ENCODE measurements at regions not wholly inside any gene's neighbourhood (a gene's known extent, or its start where the extent isn't known, plus 50 kb on each side); places are given as distances from the start of the nearest gene placed in this dataset.

DNA sequence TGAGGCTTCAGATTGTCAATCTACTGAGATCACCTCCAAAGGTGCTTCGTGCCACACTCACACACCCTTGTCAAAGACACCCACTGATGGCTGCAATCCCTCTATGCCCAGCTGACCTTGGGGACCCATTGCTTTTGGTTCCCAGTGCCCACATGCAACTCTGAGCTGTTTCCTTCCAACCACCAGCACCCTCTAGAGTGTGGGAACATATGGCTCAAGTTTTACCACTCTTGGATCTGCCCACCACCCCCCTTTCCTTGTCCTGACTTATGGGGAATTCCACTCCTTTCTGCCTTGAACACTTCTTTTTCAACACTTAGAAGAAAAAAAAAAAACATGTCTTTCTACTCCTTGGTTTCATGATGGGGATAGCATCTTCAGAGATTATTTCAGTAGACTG, 360.2 kb downstream of the ENC1 start:
- H3K56ac ChIP-seq (replicated peaks; ENCODE audit: insufficient read length, low read depth, low read length), result no peak overlapping the region
- no peak overlapping the region for H4K91ac ChIP-seq (replicated peaks; ENCODE audit: insufficient read length, low read length)
- H2AFZ ChIP-seq (ENCODE audit: low read length), result no peak overlapping the region
- no peaks in the 10 kb centered on the region for H3K36me3 ChIP-seq (ENCODE audit: control insufficient read depth in 2 of 4, insufficient read depth in 4 of 4, low read length in 3 of 4)
- H3K9ac ChIP-seq (replicated peaks in 1 of 4; ENCODE audit: extremely low read depth in 1 of 4, low read depth in 3 of 4, low read length in 3 of 4), result no peak overlapping the region
- no peaks in the 10 kb centered on the region for H3K79me1 ChIP-seq (ENCODE audit: low read depth, low read length)
- no peak overlapping the region for H2BK12ac ChIP-seq (ENCODE audit: low read depth, low read length)
- H3K4me3 ChIP-seq (ENCODE audit: extremely low read depth in 1 of 4, insufficient read depth in 2 of 4, low read depth in 3 of 4, low read length in 4 of 4), result no peak overlapping the region
- no peaks in the 10 kb centered on the region for H3K79me2 ChIP-seq (ENCODE audit: control insufficient read depth in 1 of 2, insufficient read depth in 2 of 2, low read length in 2 of 2)
- no peak overlapping the region for H2BK120ac ChIP-seq (replicated peaks; ENCODE audit: low read depth, low read length)
- no peaks in the 10 kb centered on the region for H3K27me3 ChIP-seq (replicated peaks in 1 of 4; ENCODE audit: control insufficient read depth in 3 of 4, extremely low read depth in 1 of 4, insufficient read depth in 3 of 4, low read length in 3 of 4)
- WGBS, 2 experiments (ENCODE audit: extremely low coverage in 1 of 2, insufficient coverage in 1 of 2, insufficient read length in 1 of 2, insufficient replicate concordance in 2 of 2, low coverage in 1 of 2, low lambda C conversion rate in 2 of 2, missing lambda C conversion rate in 1 of 2), result 100% methylated on average over 1 of the region's 1 CpG; no CpG with 5 or more reads in 1 of the 2 experiments
- POLR2A ChIA-PET (ENCODE audit: partially characterized antibody), result no interaction called here
- H3K27ac ChIP-seq (ENCODE audit: low read depth, low read length), result no peak overlapping the region
- H3K9me3 ChIP-seq (ENCODE audit: insufficient read depth in 2 of 2, low read depth in 1 of 2, low read length in 1 of 2), result no peaks in the 10 kb centered on the region
- CTCF ChIA-PET (ENCODE audit: partially characterized antibody), result interaction anchor here (0.7 to 1.7 kb wide), 6 partner anchors 11 to 428 kb away, joined by 3 to 4 read pairs (median 3); no protein-coding TSS in a partner anchor
- H2BK5ac ChIP-seq (ENCODE audit: low read depth, low read length), result no peak overlapping the region
- no peak for TF ChIP-seq TCF12 (IDR thresholded peaks at IDR 0.05; ENCODE audit: low read depth, low read length)
- no peak for TF ChIP-seq HDAC6 (IDR thresholded peaks at IDR 0.05; ENCODE audit: low read depth, low read length)
- no peak for TF ChIP-seq TAF7 (optimal IDR thresholded peaks at IDR 0.05; ENCODE audit: borderline replicate concordance, low read depth, low read length)
- no peak for TF ChIP-seq SUZ12 (IDR thresholded peaks at IDR 0.05; ENCODE audit: low read length)
- TF ChIP-seq PHF8 (conservative IDR thresholded peaks at IDR 0.05; ENCODE audit: low read depth, low read length), result no peak
- no peak for TF ChIP-seq TEAD4 (IDR thresholded peaks at IDR 0.05; ENCODE audit: low read depth, low read length)
- TF ChIP-seq RAD21 (IDR thresholded peaks at IDR 0.05 in 1 of 2, conservative IDR thresholded peaks at IDR 0.05 in 1 of 2; ENCODE audit: low read depth in 2 of 2, low read length in 2 of 2), result peak; percentile 17 to 34; a peak in 2 of 4 replicates
- TF ChIP-seq RFX5 (IDR thresholded peaks at IDR 0.05; ENCODE audit: borderline replicate concordance, low read depth, low read length), result no peak
- H4K20me1 ChIP-seq (replicated peaks in 1 of 2; ENCODE audit: control insufficient read depth in 1 of 2, insufficient read depth in 2 of 2, low read length in 2 of 2), result no peaks in the 10 kb centered on the region
- no peak overlapping the region for H4K8ac ChIP-seq (ENCODE audit: extremely low read depth, insufficient read depth, low read length)
- no peak overlapping the region for H3K18ac ChIP-seq (ENCODE audit: extremely low read depth, low read length)
- DNase-seq (ENCODE audit: low read depth in 1 of 2, low spot score in 2 of 2), result no peak
- no peak for FAIRE-seq
- no peak overlapping the region for H3K4ac ChIP-seq (replicated peaks; ENCODE audit: insufficient read length, low read depth, low read length)
- no peak overlapping the region for H2BK20ac ChIP-seq (ENCODE audit: low read length)
- no peak overlapping the region for H2BK15ac ChIP-seq (ENCODE audit: low read length)
- H3K23me2 ChIP-seq (ENCODE audit: low read depth, low read length), result no peaks in the 10 kb centered on the region
- H2AK5ac ChIP-seq (ENCODE audit: low read depth, low read length), result no peak overlapping the region
- H3K14ac ChIP-seq (ENCODE audit: insufficient read length), result no peak overlapping the region
- H3K4me2 ChIP-seq (ENCODE audit: insufficient read depth in 1 of 2, low read depth in 2 of 2, low read length in 2 of 2), result no peak overlapping the region
- H3K23ac ChIP-seq (ENCODE audit: insufficient read length), result no peak overlapping the region
- H3K4me1 ChIP-seq (replicated peaks in 1 of 4; ENCODE audit: control insufficient read depth in 3 of 4, insufficient read depth in 4 of 4, low read length in 3 of 4), result peaks cover 0 to 5% (median 2%) of the 10 kb centered on the region in 4 experiments; a peak in 3 of 7 replicates
- H4K5ac ChIP-seq (ENCODE audit: insufficient read length, low read depth, low read length), result no peak overlapping the region
